ENCODE measurements at regions not wholly inside any gene's neighbourhood (a gene's known extent, or its start where the extent isn't known, plus 50 kb on each side); places are given as distances from the start of the nearest gene placed in this dataset.
A peak's percentile ranks its signal among the peaks of the same experiment; 100 is the strongest.

DNA sequence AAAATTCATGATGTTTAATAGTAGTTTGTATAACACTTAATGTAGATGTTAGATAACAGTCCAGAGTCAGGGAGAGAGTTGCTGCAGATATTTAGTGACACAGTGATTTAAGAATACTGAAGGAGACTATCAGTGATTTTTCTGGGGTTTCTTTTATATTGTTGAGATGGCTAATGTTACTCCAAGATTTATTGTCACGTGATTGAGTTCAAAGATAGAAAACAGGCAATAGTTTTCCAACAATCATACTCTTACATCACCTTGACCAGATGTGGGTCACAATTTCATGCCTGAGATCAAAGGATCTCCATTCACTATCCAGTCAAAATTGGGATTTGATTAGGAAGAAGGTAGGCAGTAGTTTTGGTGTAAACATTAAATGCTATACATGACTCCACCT, 580.0 kb upstream of the ARRDC3 start:
- H3K4me3 ChIP-seq (replicated peaks; ENCODE audit: low read depth, low read length), result no peak overlapping the region
- DNase-seq (ENCODE audit: low read depth), result no peak
- TF ChIP-seq, protein P1, sequence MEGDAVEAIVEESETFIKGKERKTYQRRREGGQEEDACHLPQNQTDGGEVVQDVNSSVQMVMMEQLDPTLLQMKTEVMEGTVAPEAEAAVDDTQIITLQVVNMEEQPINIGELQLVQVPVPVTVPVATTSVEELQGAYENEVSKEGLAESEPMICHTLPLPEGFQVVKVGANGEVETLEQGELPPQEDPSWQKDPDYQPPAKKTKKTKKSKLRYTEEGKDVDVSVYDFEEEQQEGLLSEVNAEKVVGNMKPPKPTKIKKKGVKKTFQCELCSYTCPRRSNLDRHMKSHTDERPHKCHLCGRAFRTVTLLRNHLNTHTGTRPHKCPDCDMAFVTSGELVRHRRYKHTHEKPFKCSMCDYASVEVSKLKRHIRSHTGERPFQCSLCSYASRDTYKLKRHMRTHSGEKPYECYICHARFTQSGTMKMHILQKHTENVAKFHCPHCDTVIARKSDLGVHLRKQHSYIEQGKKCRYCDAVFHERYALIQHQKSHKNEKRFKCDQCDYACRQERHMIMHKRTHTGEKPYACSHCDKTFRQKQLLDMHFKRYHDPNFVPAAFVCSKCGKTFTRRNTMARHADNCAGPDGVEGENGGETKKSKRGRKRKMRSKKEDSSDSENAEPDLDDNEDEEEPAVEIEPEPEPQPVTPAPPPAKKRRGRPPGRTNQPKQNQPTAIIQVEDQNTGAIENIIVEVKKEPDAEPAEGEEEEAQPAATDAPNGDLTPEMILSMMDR (IDR thresholded peaks at IDR 0.05; ENCODE audit: low read length, missing control alignments), result no peak

DNA sequence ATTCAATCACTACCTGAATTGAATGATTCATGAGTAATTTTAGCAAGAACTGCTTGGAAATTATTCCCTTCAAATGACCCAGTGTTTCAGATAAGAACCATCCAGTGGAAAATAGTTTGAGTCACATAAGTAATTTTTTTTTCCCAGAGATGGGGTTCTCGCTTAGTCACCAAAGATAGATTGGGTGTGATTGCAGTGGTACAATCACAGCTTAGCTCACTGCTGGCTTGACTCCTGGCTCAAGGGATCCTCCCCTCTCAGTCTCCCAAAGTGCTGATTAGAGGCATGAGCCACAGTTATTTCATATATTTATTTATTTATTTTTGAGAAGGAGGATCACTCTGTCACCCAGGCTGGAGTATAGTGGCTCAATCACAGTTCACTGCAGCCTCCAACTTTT, 574.5 kb upstream of the ARRDC3 start:
- H3K4me3 ChIP-seq (replicated peaks; ENCODE audit: low read depth, low read length), result no peak overlapping the region
- TF ChIP-seq, protein P1 (IDR thresholded peaks at IDR 0.05; ENCODE audit: low read length, missing control alignments), result no peak
- peak; percentile 29 for DNase-seq (ENCODE audit: low read depth)

DNA sequence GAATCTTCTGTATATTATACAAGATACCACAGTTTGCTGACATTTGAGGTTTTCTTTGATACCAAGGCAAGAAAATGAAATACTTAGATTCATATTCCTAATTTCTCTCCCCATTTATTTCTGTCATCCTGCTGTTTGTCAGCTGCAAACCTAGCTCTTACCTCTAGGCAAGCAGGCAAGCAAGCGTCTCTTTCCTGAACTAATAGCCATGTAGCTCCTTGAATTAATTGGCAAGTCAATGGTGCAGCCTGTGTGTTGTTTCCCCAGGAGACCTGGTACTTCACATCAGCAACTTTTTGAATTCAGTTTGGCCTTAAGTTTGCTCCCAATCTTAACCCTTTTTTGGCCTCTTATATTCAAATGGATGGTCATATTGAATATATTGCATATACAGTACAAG, 573.6 kb upstream of the ARRDC3 start:
- no peak overlapping the region for H3K4me3 ChIP-seq (replicated peaks; ENCODE audit: low read depth, low read length)
- TF ChIP-seq, protein P1 (IDR thresholded peaks at IDR 0.05; ENCODE audit: low read length, missing control alignments), result no peak
- no peak for DNase-seq (ENCODE audit: low read depth)

DNA sequence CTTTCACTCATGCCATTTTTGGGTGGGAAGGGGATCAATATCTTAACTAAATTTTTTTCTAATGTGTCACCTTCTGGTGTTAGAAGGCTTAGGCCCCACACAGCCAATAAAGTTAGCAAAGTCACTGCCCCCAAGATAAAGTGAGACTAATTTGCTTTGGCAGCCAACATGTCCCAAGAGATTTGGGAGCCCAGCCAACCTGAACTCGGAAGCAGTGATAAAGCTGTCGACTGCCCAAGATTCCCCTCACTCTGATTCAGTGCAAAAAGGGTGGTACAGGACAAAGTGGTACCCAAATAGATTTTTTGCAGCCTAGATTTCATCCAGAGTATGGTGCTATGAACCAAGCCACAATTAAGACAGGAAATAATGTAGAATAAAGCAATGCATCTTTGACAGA, 572.5 kb upstream of the ARRDC3 start:
- DNase-seq (ENCODE audit: low read depth), result no peak
- TF ChIP-seq, protein P1 (IDR thresholded peaks at IDR 0.05; ENCODE audit: low read length, missing control alignments), result no peak
- H3K4me3 ChIP-seq (replicated peaks; ENCODE audit: low read depth, low read length), result no peak overlapping the region

DNA sequence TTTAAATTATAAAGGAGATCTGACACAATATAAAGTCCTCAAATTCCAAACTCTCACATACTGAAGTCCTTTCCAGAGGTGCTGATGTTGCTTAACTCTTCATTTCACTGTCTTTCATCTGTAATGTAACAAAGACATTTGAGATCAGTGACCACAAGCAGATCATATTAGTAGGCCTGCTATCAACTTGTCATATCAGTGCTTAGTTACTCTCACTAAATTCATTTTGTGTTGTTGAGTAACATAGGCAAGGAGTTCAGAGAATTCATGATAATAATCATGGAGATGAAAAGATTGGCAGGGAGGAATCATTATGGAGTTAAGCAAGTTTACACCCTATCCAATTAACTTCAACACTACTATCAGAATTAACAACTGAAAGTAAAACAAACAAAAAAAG, 571.0 kb upstream of the ARRDC3 start:
- TF ChIP-seq, protein P1 (IDR thresholded peaks at IDR 0.05; ENCODE audit: low read length, missing control alignments), result no peak
- H3K4me3 ChIP-seq (replicated peaks; ENCODE audit: low read depth, low read length), result no peak overlapping the region
- no peak for DNase-seq (ENCODE audit: low read depth)

DNA sequence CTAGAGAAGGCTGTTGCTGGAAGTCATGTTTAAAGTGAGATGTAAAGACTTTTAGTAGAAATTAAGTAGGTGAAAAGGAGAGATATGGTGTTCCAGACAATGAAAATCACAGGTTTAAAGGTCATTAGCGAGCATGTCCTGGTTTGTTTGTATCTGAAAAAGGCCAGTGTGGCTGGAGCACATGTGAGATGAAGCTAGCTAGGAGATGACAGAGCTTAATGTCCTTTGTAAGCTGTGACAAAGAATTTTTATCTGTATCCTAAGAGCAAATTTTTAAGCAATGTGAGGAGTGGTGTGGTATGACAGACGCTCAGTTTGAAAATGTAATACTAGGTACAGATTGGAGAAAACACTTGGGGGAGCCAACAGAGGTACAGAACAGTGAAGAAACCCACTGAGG, 567.2 kb upstream of the ARRDC3 start:
- DNase-seq (ENCODE audit: low read depth), result no peak
- TF ChIP-seq, protein P1 (IDR thresholded peaks at IDR 0.05; ENCODE audit: low read length, missing control alignments), result no peak
- H3K4me3 ChIP-seq (replicated peaks; ENCODE audit: low read depth, low read length), result no peak overlapping the region

DNA sequence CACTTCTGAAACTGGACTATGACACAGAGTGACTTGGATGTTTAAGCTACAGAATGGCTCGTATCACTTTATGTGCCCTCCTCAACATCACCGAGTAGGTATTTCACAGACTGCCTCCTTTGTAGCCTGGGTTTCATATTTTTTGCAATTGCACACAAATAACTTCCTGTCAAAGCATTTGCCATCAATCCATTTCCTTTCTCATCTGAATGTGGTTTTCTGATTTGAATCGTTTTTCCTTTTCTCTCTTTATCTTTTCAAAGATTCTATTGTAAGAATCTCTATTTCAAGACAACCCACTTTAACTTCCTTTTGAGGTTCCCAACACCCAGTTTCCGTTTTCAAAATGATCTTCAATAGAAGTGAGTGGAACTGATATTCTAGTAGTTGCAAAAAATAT, 563.8 kb upstream of the ARRDC3 start:
- no peak for DNase-seq (ENCODE audit: low read depth)
- no peak overlapping the region for H3K4me3 ChIP-seq (replicated peaks; ENCODE audit: low read depth, low read length)
- TF ChIP-seq, protein P1 (IDR thresholded peaks at IDR 0.05; ENCODE audit: low read length, missing control alignments), result no peak
